ENCODE measurements at regions not wholly inside any gene's neighbourhood (a gene's known extent, or its start where the extent isn't known, plus 50 kb on each side); places are given as distances from the start of the nearest gene placed in this dataset.

- H3K27me3 ChIP-seq (ENCODE audit: insufficient read depth, low read depth, severe bottlenecking), result no peaks in the 10 kb centered on the region
- no peak for DNase-seq
- H3K27ac ChIP-seq, result no peak overlapping the region
- no peaks in the 10 kb centered on the region for H3K36me3 ChIP-seq
- H3K4me3 ChIP-seq (ENCODE audit: low read depth, low read length), result no peak overlapping the region
- TF ChIP-seq CTCF (IDR thresholded peaks at IDR 0.05; ENCODE audit: low read depth, low read length), result no peak
- H3K9me3 ChIP-seq (ENCODE audit: severe bottlenecking), result no peaks in the 10 kb centered on the region
Measured at GRCh38 chr5:26430323-26430722, 608.1 kb downstream of the CDH9 start.

- TF ChIP-seq CTCF (IDR thresholded peaks at IDR 0.05; ENCODE audit: low read depth, low read length), result no peak
- no peak overlapping the region for H3K4me3 ChIP-seq (ENCODE audit: low read depth, low read length)
- H3K9me3 ChIP-seq (ENCODE audit: severe bottlenecking), result no peaks in the 10 kb centered on the region
- DNase-seq, result no peak
- H3K27ac ChIP-seq, result no peak overlapping the region
- no peaks in the 10 kb centered on the region for H3K36me3 ChIP-seq
- H3K27me3 ChIP-seq (ENCODE audit: insufficient read depth, low read depth, severe bottlenecking), result no peaks in the 10 kb centered on the region
Measured at GRCh38 chr5:26427281-26427680, 611.1 kb downstream of the CDH9 start.

DNA sequence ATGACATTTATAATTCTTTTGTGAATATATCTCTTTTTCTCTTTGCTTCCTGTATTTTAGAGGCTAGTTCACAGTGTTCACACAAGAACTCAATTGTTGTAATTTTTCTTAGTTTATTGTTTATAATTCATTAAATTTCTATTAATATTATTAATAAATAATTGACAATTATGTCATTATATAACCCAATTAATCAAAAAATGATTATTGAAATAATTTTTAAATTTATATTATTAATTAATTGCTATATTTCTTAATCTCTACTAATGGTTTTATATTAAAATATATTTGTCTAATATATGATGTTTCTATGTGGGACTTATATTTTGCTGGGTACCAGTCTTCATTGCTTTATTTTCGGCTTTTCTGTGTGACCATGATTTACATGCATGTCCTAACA, 618.4 kb downstream of the CDH9 start:
- H3K27me3 ChIP-seq (ENCODE audit: insufficient read depth, low read depth, severe bottlenecking), result no peaks in the 10 kb centered on the region
- DNase-seq, result no peak

DNA sequence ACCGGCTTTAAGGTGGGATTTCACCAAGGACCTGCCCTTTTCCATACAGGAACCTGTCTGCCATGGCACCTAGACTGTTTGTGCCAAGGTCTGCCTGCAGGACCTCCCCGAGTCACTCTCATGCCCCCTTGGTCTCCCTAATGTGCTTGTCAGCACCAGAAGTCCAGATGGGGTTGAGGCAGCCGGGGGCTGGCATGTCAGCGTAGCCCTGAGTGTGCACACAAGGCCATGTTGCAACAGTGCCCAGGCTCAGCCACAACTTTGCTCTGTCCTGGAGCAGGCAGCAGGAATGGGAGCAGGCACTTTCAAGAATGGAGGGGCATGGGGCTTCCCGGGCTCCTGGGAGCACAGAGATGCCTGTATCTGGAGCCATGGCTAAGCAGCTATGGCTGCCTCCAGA, 621.5 kb downstream of the CDH9 start:
- Histone ChIP-seq H3K27ac (no peak overlapping the region), H3K4me3 (ENCODE audit: low read depth, low read length) (no peak overlapping the region), H3K36me3 (no peaks in the 10 kb centered on the region), H3K9me3 (ENCODE audit: severe bottlenecking) (no peaks in the 10 kb centered on the region), H3K27me3 (ENCODE audit: insufficient read depth, low read depth, severe bottlenecking) (no peaks in the 10 kb centered on the region)
- TF ChIP-seq CTCF (IDR thresholded peaks at IDR 0.05; ENCODE audit: low read depth, low read length), result no peak
- DNase-seq, result no peak

More for the DNA sequence above, 618.4 kb downstream of the CDH9 start:
- H3K4me3 ChIP-seq (ENCODE audit: low read depth, low read length), result no peak overlapping the region
- H3K36me3 ChIP-seq, result no peaks in the 10 kb centered on the region
- TF ChIP-seq CTCF (IDR thresholded peaks at IDR 0.05; ENCODE audit: low read depth, low read length), result no peak
- H3K9me3 ChIP-seq (ENCODE audit: severe bottlenecking), result no peaks in the 10 kb centered on the region
- H3K27ac ChIP-seq, result no peak overlapping the region

DNA sequence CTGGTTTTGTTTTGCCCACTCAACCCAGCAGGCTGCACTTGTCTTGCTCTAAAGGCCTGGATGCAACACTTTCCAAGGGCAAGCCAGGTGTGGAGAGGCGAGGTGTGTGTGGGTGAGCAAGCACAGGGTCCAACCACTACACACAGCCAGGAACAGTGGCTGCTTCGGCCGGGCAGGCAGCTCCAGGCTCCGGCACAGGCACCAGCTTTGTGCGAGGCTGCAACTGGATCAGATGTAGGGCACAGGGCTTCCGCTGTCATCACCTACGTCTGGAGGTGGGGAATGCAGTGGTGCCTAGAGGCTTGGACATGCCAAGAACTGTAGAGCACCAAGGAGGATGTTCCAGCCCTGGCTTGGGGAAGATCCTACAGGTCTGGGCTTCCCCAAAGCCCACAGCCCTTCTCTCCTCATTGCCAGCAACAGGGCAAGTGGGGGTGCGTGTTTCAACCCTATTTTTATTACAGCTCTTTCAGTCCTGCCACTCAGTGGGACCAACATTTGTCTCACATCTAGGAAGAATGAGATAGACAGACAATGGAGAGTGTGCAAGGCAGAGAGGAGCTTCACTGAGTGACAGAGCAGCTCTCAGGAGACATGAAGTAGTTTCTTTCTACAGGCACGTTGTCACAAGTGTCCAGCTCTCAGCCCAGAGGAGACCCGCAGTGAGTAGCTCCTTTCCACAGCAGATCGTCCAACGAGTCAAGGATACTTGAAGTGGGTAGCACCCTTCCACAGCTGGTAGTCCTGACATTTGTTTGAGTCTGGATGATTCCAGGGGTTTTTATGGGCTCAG, 622.2 kb downstream of the CDH9 start:
- Histone ChIP-seq H3K27ac (no peak overlapping the region), H3K9me3 (ENCODE audit: severe bottlenecking) (no peaks in the 10 kb centered on the region), H3K36me3 (no peaks in the 10 kb centered on the region), H3K4me3 (ENCODE audit: low read depth, low read length) (no peak overlapping the region), H3K27me3 (ENCODE audit: insufficient read depth, low read depth, severe bottlenecking) (no peaks in the 10 kb centered on the region)
- TF ChIP-seq CTCF (IDR thresholded peaks at IDR 0.05; ENCODE audit: low read depth, low read length), result no peak
- no peak for DNase-seq

DNA sequence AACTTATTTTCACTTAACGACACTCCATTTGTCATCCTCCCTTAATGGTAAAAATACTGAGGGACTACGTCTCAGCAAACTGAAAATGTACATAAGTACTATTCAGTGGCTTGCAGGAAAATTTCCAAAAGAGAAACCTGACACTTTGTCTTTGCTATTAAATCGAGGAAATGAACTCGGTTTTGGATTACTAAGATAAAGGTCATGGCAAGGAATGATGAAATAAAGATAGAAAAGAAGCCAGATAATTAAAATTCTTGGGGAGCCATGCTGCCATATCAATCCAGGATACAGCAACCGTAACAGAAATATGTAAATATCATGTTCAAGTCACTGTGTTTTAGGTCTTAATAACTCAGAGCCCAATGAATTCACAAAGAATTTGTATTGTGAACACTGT, 647.8 kb downstream of the CDH9 start:
- Histone ChIP-seq H3K27me3 (ENCODE audit: insufficient read depth, low read depth, severe bottlenecking) (no peaks in the 10 kb centered on the region), H3K27ac (no peak overlapping the region), H3K4me3 (ENCODE audit: low read depth, low read length) (no peak overlapping the region), H3K36me3 (no peaks in the 10 kb centered on the region), H3K9me3 (ENCODE audit: severe bottlenecking) (no peaks in the 10 kb centered on the region)
- TF ChIP-seq CTCF (IDR thresholded peaks at IDR 0.05; ENCODE audit: low read depth, low read length), result no peak
- DNase-seq, result no peak
